ENCODE measurements at regions not wholly inside any gene's neighbourhood (a gene's known extent, or its start where the extent isn't known, plus 50 kb on each side); places are given as distances from the start of the nearest gene placed in this dataset.

GRCh38 chr2:118622108-118622507 is 225.3 kb downstream of the EN1 start:
- DNase-seq (ENCODE audit: extremely low read depth, low read depth) = no peak
- no peak overlapping the region for H3K4me3 ChIP-seq (replicated peaks; ENCODE audit: low read depth, low read length)
- TF ChIP-seq CTCF (IDR thresholded peaks at IDR 0.05; ENCODE audit: low read depth, low read length, missing control alignments) = no peak

DNA sequence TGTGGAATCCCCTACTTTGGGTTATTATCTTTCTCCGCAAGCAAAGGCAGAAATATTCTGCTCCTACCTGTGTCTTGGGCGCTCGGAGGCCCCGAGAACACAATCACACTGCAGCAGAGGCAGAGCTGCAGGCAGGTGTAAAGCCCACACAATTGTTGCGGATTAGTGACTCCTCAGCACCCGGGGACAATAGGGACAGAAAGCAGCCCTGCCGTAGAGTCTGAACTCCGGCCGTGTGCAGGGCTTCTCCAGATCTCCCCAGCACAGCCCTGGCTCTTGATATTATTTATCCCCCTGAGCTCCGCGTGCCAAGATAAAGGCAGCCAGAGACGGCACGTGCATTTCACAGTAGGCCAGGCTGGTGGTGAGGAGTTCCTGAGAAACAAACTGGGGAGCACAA is 229.2 kb downstream of the EN1 start:
- DNase-seq (ENCODE audit: extremely low read depth, low read depth) = no peak
- no peak overlapping the region for H3K4me3 ChIP-seq (replicated peaks; ENCODE audit: low read depth, low read length)
- no peak for TF ChIP-seq CTCF (IDR thresholded peaks at IDR 0.05; ENCODE audit: low read depth, low read length, missing control alignments)

DNA sequence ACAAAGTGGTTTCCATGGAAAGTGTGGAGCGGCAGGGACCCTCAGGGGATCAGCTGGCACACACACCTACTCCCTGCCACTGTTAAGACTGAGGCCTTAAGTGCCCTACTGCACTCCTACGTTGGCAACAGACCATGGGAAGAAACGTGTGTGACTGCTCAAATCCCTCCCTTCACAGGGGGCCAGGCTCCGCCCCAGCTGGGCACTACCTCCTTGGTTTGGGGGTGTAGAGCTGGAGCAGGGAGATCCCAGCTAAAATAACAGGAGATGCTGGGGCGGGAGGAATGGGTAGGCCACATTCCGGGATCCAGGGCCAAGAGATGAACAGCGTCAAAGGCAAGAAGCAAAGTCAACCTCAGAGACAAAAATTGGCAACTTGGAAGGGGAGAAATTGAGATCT is 231.0 kb downstream of the EN1 start:
- no peak overlapping the region for H3K4me3 ChIP-seq (replicated peaks; ENCODE audit: low read depth, low read length)
- TF ChIP-seq CTCF (IDR thresholded peaks at IDR 0.05; ENCODE audit: low read depth, low read length, missing control alignments) = no peak
- DNase-seq (ENCODE audit: extremely low read depth, low read depth) = no peak

DNA sequence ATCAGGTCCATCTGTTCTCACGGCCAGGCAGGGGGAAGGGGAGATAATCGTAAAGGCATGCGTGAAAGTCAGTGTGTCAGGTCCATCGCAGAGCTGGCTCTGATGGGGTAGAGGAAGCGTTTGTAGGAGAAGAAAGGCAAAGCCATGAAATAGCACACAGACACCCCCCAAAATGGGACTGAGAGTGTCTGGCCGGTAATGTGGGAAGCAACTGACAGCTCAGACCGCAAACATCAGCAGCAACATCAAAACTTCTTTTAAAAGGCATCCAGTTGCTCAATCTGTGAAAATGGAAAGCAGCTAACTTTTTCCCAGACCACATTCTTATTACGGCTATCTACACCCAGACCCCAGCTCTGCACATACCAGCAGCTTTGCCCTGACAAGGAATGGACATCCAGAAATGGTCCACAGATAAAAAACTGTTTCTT is 232.6 kb downstream of the EN1 start:
- H3K4me3 ChIP-seq (replicated peaks; ENCODE audit: low read depth, low read length) = no peak overlapping the region
- no peak for TF ChIP-seq CTCF (IDR thresholded peaks at IDR 0.05; ENCODE audit: low read depth, low read length, missing control alignments)
- DNase-seq (ENCODE audit: extremely low read depth, low read depth) = no peak

DNA sequence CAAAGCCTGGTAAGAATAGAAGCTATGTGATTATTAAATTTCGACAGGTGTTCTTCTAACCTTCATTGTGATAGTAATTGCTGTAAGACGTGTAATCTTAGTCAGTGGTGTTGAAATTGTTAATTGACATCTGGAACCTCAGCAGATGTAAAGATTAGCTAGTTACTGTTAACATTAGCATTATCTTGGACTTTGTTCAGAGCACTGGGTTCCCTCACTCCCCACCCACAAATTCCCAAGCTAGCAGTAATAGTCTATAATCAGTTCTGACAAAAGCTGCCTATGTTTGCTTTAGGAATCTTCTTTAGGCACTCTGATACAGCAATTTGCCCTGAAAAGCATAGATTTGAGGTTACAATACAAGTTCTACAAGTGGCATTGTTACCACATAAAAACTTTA is 233.7 kb downstream of the EN1 start:
- no peak overlapping the region for H3K4me3 ChIP-seq (replicated peaks; ENCODE audit: low read depth, low read length)
- DNase-seq (ENCODE audit: extremely low read depth, low read depth) = no peak

DNA sequence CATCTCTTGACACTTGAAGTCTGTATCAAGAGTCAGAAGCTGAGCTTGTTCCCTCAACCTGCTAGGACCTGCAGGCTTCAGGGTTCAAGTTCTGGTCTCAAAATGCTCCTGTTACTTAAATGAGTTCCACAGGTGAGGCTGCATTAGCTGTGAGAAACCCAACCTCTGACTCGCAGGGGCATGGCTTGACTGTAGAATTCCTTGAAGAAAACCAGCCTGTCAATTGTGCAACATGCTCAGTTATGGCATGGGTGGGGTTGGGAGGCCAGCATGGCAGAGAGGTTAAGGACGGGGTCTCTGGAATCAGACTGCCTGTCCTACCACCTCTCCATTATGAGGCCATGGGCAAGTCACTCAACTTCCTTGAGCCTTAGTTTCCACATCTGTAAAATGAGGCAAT is 235.8 kb downstream of the EN1 start:
- no peak for DNase-seq (ENCODE audit: extremely low read depth, low read depth)
- no peak for TF ChIP-seq CTCF (IDR thresholded peaks at IDR 0.05; ENCODE audit: low read depth, low read length, missing control alignments)
- H3K4me3 ChIP-seq (replicated peaks; ENCODE audit: low read depth, low read length) = no peak overlapping the region

More for the DNA sequence above, 233.7 kb downstream of the EN1 start:
- no peak for TF ChIP-seq CTCF (IDR thresholded peaks at IDR 0.05; ENCODE audit: low read depth, low read length, missing control alignments)

GRCh38 chr2:118609138-118609537 is 238.3 kb downstream of the EN1 start:
- H3K4me3 ChIP-seq (replicated peaks; ENCODE audit: low read depth, low read length) = no peak overlapping the region
- no peak for TF ChIP-seq CTCF (IDR thresholded peaks at IDR 0.05; ENCODE audit: low read depth, low read length, missing control alignments)
- DNase-seq (ENCODE audit: extremely low read depth, low read depth) = no peak
